Fibroblast of lung (primary cell): ENCODE measurements at regions not wholly inside any gene's neighbourhood (a gene's known extent, or its start where the extent isn't known, plus 50 kb on each side); places are given as distances from the start of the nearest gene placed in this dataset.

Experiments used
- DNase-seq, 2 donors: peaks; one replicate each; pipeline versions ENCODE4 v3.0.0 to v3.0.0-alpha.2; 2010; ENCODE audit warnings: low read depth in 2 of 2
- H2AFZ ChIP-seq: 2 replicates; pipeline ENCODE4 v1.5.1; 2012; ENCODE audit warnings: low read length, control low read depth, inconsistent platforms
- H3K27ac ChIP-seq: 2 replicates; pipeline ENCODE4 v1.5.1; 2011; ENCODE audit warnings: low read length, control low read depth; ENCODE audit not compliant: insufficient read depth
- H3K27me3 ChIP-seq: 2 replicates; pipeline ENCODE4 v1.5.1; 2011; ENCODE audit warnings: mild to moderate bottlenecking, low read length; ENCODE audit not compliant: control insufficient read depth, insufficient read depth
- H3K36me3 ChIP-seq: 2 replicates; pipeline ENCODE4 v1.5.1; 2011; ENCODE audit warnings: low read length; ENCODE audit not compliant: control insufficient read depth, insufficient read depth
- H3K4me1 ChIP-seq: 2 replicates; pipeline ENCODE4 v1.5.1; 2011; ENCODE audit warnings: low read length; ENCODE audit not compliant: control insufficient read depth, insufficient read depth; ENCODE audit errors: extremely low read depth
- H3K4me2 ChIP-seq: 2 replicates; pipeline ENCODE4 v1.5.1; 2011; ENCODE audit warnings: low read length, control low read depth; ENCODE audit not compliant: insufficient read depth; ENCODE audit errors: extremely low read depth
- H3K4me3 ChIP-seq, 4 experiments: fragments of 200-600 bp in 1 of 4; sonication (generic) in 1 of 4; replicated peaks in 1 of 4; 2 replicates each; pipeline ENCODE4 v1.5.1; 2011 to 2016; ENCODE audit warnings: low read length in 4 of 4, low read depth in 3 of 4, mild to moderate bottlenecking in 3 of 4, control low read depth in 2 of 4, inconsistent platforms in 1 of 4, mixed read lengths in 1 of 4; ENCODE audit not compliant: insufficient read depth in 1 of 4; ENCODE audit errors: control extremely low read depth in 1 of 4
- H3K79me2 ChIP-seq: 2 replicates; pipeline ENCODE4 v1.5.1; 2012; ENCODE audit warnings: mild to moderate bottlenecking, low read length, inconsistent platforms; ENCODE audit not compliant: control insufficient read depth, insufficient read depth
- H3K9ac ChIP-seq: 2 replicates; pipeline ENCODE4 v1.5.1; 2011; ENCODE audit warnings: mild to moderate bottlenecking, low read length, control low read depth; ENCODE audit not compliant: insufficient read depth
- H3K9me3 ChIP-seq: 2 replicates; pipeline ENCODE4 v1.5.1; 2012; ENCODE audit warnings: low read depth, low read length; ENCODE audit not compliant: control insufficient read depth, insufficient read depth
- H4K20me1 ChIP-seq: 2 replicates; pipeline ENCODE4 v1.5.1; 2011; ENCODE audit warnings: low read length; ENCODE audit not compliant: control insufficient read depth, insufficient read depth; ENCODE audit errors: extremely low read depth
- CTCF ChIP-seq, 2 donors: IDR thresholded peaks in 1 of 2; conservative IDR thresholded peaks in 1 of 2; 1 replicate in 1 of 2; 2 replicates in 1 of 2; pipeline ENCODE4 v1.5.1; 2011 to 2012; ENCODE audit warnings: low read length in 2 of 2, control low read depth in 1 of 2, inconsistent platforms in 1 of 2, low read depth in 1 of 2, mild to moderate bottlenecking in 1 of 2
- EZH2 ChIP-seq: IDR thresholded peaks from 2 replicates; pipeline ENCODE4 v1.5.1; 2012; ENCODE audit warnings: low read length, control low read depth, mild to moderate bottlenecking; ENCODE audit errors: missing control alignments

- no peak overlapping the region for H3K27ac ChIP-seq
- H3K4me1 ChIP-seq, result no peaks in the 10 kb centered on the region
- no peak overlapping the region for H2AFZ ChIP-seq
- H3K27me3 ChIP-seq, result no peaks in the 10 kb centered on the region
- H3K9me3 ChIP-seq, result no peaks in the 10 kb centered on the region
- no peaks in the 10 kb centered on the region for H4K20me1 ChIP-seq
- TF ChIP-seq CTCF (conservative IDR thresholded peaks at IDR 0.05 in 1 of 2, IDR thresholded peaks at IDR 0.05 in 1 of 2; ENCODE audit: low read depth in 1 of 2, low read length in 2 of 2) (no peak), EZH2 (no peak)
- no peak overlapping the region for H3K4me2 ChIP-seq
- no peaks in the 10 kb centered on the region for H3K36me3 ChIP-seq
- H3K9ac ChIP-seq, result no peak overlapping the region
- no peak for DNase-seq
- no peaks in the 10 kb centered on the region for H3K79me2 ChIP-seq
- no peak overlapping the region for H3K4me3 ChIP-seq
Measured at GRCh38 chr4:180304321-180304720, 1938.9 kb upstream of the TENM3 start.

GRCh38 chr4:180310616-180311015 is 1932.6 kb upstream of the TENM3 start:
- Histone ChIP-seq H2AFZ (no peak overlapping the region), H3K36me3 (no peaks in the 10 kb centered on the region), H3K4me1 (no peaks in the 10 kb centered on the region), H3K9ac (no peak overlapping the region), H4K20me1 (no peaks in the 10 kb centered on the region), H3K9me3 (no peaks in the 10 kb centered on the region), H3K4me2 (no peak overlapping the region), H3K27me3 (no peaks in the 10 kb centered on the region), H3K79me2 (no peaks in the 10 kb centered on the region), H3K4me3 (no peak overlapping the region), H3K27ac (no peak overlapping the region)
- no peak for TF ChIP-seq CTCF (conservative IDR thresholded peaks at IDR 0.05 in 1 of 2, IDR thresholded peaks at IDR 0.05 in 1 of 2; ENCODE audit: low read depth in 1 of 2, low read length in 2 of 2)
- TF ChIP-seq EZH2, result no peak
- no peak for DNase-seq

GRCh38 chr4:180314972-180315371 is 1928.2 kb upstream of the TENM3 start:
- H3K27ac ChIP-seq, result no peak overlapping the region
- H3K36me3 ChIP-seq, result no peaks in the 10 kb centered on the region
- no peaks in the 10 kb centered on the region for H3K9me3 ChIP-seq
- H3K27me3 ChIP-seq, result no peaks in the 10 kb centered on the region
- H3K9ac ChIP-seq, result no peak overlapping the region
- H3K4me2 ChIP-seq, result no peak overlapping the region
- H3K79me2 ChIP-seq, result no peaks in the 10 kb centered on the region
- H4K20me1 ChIP-seq, result no peaks in the 10 kb centered on the region
- H2AFZ ChIP-seq, result no peak overlapping the region
- DNase-seq, result no peak
- H3K4me1 ChIP-seq, result no peaks in the 10 kb centered on the region
- no peak overlapping the region for H3K4me3 ChIP-seq
- TF ChIP-seq EZH2, result no peak
